ENCODE measurements at regions not wholly inside any gene's neighbourhood (a gene's known extent, or its start where the extent isn't known, plus 50 kb on each side); places are given as distances from the start of the nearest gene placed in this dataset.
A peak's percentile ranks its signal among the peaks of the same experiment; 100 is the strongest.

DNA sequence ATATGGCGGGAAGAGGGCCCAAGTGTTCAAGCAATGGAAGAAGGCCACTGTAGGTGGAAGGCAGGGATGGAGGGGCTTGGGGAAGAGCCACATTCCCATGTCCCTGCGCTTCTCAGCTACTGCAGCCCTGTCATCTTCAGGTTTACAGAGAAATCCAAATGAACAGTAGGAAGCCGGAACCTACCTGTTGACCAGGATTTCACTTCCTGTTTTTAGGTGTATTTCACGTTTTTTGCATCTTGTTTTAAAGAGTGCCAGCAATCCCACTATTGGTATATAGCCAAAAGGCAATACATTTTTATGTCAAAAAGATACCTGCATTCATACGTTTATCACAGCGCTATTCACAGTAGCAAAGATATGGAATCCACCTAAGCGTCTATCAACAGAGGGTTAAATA lies 159.2 kb downstream of the SLC35B3 start:
- DNase-seq, result no peak

DNA sequence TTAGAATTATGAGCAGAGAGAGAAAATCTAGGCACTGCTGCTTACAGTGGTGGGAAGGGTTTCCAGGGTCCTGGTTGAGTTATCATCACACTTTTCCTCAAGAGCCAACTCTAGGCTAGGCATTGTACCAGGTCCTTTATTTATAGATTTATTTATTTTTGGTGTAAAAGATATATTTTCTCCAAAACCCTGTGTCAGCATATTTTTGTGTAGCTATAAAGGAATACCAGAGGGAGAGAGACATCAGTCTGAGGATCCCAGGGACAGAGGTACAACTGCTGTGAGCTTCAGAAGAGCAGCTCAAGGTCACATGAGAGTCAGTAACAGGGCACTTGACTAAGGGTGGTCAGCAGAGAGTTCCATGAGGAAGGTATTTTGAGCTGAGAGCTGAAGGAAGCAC lies 159.7 kb downstream of the SLC35B3 start:
- DNase-seq, result no peak

DNA sequence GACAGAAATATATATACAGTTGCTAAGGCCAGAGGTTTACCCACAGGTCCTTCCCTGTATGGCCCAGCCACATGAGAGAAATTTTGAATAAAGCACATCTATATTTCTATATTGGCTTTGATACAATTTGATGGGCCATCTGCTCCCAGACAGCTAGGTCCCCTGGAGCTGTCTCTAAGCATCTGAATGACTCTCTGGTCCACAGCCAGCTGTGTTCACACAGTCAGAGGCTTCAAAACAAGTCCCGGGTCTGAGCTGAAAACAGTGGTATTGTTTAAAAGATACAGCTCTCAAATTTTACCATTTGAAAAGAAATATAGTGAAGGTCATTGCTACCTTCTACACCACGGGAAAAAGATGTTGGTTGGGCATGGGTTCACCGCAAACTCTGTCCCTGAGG lies 161.1 kb downstream of the SLC35B3 start:
- no peak for DNase-seq

DNA sequence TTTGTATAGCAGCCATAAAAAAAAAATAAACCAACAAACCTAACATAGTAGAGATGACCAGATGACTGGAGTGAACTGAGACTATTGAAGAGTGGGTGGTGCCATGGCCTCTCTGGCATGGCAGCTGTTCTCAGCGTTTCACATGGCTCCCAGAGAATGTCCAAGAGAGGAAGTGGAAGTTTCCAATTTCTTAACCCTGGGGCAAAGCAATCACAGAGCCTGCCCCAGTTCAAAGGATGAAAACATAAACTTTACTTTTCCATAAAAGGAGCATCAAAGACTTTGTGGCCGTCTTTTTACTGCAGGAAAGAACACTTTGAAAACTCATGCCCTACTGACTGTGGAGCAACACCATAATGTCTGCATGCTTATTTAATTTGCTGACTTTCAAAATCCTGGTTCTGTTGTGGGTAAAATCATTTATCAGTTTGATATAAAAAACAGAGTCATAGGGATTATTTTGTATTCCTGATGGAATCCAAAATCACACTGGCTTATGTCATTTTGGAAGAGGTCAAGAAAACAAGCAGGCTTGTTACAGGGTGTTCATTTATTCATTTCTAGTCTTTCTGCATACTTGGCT lies 165.4 kb downstream of the SLC35B3 start:
- no peak for DNase-seq

DNA sequence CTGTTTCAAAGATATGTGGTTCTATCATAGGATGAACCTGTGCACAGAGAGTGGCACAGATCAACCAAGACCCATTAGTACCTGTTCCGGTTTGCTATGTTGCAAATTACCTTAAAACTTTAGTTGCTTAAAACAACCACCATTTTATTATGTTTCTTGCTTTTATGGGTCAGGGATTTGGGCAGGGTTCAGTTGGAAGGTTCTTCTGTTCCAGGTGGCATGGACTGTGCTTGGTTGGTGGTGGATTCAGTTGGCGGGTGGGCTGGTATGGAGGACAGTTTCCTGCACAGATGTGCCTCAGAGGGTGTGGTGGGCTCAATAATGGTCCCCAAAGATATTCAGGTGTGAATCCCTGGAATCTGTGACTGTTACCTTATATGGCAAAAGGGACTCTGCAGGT lies 166.3 kb downstream of the SLC35B3 start:
- DNase-seq, result no peak

DNA sequence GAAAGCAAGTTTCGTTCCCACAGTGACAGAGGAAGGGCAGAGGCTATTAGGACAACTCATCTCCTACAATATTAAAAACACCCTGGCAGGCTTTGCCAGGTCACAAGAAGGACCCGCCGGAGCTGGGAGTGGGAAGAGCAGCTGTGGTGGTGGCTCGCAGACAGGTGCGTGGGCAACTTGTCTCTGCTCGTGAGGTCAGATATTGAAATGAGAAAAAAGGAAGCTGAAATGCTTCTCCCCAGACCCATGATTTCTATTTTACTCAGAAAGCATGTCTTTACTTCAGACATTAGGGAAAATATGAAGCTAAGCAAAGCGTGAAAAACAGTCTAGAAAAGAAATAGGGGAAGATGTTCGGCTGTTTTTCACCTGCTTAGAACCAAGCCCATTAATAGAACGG lies 166.3 kb upstream of the EEF1E1 start:
- no peak for DNase-seq

DNA sequence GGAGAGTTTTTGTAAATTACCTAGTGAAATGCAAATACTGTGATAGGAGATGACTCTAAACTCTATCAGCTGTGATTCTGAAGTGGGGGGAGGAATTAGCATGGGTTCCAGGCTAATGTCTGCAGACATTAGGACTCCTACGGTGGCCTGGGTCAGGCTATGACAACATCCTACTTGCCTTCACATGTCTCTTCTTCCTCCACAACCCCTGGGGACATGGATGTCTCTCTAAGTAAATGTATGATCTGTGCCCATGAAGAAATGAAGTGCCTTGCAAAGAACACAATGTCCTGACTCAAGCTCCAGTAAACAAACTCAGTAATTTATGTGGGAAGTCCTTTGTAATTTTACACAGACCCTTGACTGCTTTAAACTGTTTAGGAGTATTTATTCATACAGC lies 165.8 kb upstream of the EEF1E1 start:
- no peak for DNase-seq

DNA sequence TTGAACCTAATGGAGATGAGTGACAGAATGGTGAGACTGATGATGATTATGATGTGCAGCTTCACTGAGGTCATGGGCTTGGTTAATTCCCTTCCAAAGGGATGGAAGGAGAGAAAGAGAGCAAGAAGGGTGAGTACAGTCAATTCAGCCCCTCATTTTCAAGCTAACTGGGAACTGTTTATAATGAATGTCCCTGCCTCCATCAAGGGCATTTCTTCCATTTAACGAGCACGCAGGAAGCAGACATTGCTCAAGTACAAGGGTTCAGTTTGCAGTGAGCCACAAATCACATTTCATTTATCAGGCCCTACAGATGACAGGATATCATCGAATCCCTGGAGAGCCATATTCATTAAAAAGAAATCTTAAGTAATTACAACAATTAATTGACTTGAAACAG lies 158.3 kb upstream of the EEF1E1 start:
- no peak for DNase-seq

DNA sequence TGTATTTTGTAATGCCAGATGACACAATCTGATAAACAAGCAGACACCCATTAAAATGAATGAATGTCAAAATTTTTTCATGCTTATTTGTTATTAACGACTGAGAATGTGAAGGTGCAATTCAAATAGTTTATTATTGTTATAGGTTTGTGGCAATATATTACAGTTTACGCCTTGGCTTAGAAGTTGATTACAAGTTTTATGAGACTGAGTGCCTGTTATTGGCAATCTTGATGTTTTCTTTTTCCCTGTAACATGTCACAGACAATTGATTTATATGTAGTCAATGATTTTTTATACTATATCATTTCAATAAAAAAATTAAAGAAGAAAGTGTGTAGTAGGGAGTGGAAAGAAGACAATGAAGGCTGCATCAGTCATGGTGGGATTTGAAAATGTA lies 144.1 kb upstream of the EEF1E1 start:
- no peak for DNase-seq

DNA sequence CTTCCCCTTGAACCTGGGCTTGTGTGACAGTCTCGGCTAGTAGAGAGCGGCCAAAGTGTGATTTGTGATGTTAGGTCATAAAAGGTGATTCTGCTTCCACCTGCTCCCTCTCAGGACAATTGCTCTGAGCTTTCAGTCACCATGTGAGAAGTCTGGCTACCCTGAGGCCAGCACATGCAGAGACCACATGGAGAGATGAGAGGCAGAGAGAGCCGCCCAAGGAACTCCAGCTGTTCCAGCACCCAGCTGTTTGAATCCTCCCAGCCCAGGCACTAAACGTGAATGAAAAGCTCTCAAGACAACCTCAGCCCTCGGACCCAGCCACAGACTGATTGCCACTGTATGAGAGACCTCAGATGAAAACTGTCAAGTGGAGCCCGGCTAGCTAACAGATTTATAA lies 143.4 kb upstream of the EEF1E1 start:
- DNase-seq, result no peak

DNA sequence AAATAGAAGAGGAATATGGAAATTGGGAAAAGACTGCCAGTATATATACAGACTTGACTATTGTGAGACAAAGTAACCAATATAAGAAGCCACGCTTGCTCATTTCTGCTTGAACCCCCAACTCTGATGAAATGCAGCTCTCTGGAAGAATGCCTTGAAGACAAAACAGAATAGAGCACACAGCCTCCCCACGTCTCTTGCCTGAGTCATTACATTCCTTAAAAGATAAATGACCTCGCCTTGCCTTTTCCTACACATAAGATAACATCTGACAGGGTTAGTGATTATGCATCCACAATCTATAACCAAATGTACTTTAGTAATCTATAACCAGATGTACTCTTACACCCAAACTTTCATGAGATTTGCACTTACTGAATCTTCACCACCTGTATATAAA lies 141.1 kb upstream of the EEF1E1 start:
- DNase-seq, result no peak

DNA sequence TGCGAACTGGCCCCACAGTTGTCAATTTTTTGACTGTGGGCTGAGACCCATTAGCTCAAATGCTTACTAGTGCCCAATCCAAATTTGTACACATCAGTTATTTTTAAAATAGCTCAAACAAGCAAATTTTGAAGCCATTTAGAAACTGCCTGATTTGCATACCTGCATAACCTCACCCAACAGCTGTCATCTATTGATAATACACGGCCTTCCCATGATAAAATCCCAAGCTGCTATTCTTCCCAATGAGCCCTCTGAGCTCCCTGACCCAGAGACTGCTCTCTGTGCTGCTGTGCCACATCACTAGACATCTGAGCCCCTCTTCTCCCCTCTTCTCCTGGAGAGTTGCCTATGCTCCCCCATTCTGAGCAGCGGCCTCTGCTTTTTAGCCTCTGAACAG lies 140.5 kb upstream of the EEF1E1 start:
- DNase-seq, result no peak

DNA sequence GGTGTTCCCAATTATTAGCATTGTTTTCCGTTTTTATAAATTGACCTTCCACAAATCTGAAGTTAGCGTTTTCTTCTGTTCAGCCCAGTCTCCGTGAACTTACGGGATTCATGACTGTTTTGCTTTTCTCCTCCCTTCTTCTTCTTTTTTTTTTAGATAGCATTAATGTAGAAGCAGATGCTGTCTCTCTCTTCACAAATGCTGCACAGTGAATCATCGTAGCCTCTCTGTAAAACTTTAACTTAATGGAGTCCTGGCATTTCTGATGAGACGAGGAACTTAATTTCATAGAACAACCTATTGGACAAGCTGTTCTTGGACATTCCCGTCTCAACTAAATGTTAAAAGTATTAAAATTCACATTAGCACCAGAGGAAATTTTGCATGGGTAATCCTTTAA lies 138.0 kb upstream of the EEF1E1 start:
- no peak for DNase-seq

DNA sequence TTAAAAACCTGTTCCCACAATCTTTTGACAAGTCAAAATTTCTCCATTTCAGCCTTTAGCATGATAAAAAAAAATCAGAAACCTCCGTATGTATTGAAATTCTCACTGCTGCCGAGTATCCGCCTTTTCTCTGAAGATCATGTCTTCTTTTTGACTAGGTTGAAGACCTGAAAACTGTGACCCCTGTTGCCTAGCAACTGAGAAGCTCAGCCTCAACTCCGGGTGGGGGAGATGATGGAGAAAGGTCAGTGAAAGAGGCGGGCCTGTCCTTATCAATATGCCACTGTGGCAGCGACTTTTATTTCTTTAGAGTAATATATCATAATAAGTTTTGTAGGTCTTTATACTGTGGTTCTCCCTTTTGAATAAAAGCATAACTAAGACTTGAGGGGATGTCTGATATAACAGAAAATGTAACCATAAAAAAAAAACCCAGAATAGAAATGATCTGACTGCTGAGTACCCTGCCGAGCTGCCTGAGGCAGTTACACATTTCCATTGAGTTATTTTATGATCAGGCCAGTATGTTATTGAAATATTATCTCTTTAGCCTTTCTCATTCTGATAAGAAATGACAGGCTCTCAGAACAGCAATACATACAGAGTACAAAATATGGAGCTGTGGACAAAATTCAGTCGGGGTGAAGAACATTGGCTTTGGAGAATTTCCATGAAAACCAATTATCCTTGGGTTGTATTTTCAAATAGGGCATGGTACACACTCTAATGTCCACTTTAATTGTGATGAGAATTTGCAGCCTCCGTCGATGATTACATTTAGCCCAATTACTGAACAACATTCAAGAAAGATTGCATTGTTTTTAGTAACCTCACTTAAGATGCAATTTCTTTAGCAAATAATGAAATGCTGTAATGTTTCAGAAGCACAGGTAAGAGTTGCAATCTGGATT lies 136.7 kb upstream of the EEF1E1 start:
- DNase-seq, result no peak

DNA sequence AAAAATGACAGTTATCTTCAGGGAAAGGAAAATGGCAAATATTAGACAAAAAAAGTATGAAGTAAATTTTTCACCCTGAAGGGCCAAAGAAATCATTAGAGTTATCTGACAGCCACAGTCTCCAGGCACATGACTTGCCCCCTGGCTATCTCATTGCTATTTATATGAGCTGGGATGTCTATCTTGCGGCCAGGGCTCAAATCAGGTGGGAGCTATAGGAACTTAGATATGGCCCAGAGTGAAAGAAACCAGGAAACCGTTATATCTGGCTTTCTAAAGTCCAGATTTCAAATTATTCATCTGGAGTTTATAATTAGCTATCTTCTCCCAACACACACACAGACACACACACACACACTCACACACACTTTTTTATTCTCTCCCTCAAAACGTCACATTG lies 135.3 kb upstream of the EEF1E1 start:
- no peak for DNase-seq

DNA sequence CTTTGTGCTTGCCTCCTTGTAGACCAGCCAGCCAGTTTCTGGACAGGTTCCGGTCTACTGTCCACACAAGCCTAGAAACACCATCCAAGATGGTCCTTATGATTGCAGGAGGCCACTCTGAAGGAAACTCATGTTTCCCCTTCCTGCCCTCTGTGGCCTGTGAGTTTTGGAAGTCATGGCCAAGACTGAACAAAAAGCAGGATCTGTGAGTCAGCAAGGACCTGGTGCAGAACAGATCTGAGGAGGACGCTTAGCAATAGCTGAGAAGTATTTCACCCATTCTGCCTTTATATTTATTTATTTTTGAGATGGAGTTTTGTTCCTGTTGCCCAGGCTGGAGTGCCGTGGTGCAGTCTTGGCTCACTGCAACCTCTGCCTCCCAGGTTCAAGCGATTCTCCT lies 134.6 kb upstream of the EEF1E1 start:
- DNase-seq, result no peak

DNA sequence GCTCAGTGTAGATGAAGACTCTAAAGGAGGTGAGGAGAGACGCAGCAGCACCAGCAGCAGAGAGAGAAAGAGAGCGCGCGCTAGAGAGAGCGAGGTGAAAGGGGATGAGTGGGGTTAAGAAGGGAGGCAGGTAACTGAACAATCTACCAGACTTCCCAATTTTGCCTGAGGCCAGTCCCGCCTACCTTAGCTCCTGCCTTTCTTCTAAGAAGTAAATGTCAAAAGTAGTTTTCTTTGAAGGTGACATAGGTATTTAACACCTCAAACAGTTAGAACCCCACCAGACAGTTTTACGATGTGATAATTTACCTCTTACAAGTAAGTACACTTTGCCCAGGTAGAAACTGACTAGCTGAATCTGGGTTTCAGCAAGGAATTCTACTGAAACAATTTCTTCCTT lies 132.0 kb upstream of the EEF1E1 start:
- DNase-seq, result no peak

DNA sequence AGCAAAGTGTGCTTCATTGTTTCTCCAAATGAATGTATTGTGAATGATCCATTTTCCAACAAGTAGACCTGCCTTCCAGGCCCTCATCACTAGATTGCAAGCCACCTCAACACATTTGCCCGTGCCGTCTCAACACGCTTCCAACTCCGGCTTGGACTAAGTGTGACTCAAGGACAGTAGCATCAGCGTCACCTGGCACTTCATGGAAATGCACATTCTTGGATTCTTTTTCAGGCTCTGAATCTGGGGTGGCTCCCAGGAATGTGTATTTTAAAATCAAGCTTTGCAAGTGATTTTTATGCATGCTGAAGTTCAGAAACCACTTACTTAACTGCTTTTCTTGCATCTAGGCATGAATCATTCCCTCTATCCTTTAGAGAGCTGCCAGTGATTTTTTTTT lies 129.6 kb upstream of the EEF1E1 start:
- no peak for DNase-seq

DNA sequence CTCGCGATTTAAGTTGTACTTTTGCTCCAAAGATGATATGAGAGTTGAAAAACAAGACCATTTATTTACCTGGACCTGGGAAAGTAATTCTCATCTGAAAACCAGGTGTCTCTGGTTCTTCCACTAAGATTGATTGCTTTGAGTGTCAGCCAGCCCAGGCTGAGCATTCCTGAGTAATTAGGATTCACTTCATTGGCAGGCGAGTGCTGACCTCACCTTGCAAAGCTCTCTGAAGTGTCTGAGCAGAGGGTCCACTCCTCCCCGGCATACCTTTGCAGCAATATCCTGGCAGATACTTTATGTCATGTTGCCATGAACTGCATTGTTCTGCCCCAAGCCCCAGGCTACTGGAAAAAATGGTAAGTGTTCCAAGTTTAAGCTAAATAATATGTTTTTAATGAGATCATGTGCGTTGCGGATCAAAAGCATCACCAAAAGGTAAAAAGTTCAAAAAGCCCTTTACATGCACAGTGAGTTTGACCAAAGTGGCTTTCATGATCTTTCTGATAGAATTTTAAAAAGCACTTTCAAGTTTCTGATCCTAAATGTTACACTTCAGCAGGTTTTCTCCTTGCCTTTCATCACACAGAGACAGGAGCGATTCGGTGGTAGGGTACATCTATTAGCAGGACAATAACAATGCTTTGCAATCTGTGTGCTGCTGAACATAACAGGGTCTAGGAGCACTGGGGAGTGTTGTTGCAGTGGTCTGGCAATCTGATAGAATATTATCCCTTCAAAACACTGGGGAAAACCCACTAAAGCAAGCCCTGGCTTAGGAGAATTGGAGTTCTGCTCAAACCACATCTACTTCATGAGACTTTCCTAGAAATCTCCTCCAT lies 127.8 kb upstream of the EEF1E1 start:
- no peak for DNase-seq

DNA sequence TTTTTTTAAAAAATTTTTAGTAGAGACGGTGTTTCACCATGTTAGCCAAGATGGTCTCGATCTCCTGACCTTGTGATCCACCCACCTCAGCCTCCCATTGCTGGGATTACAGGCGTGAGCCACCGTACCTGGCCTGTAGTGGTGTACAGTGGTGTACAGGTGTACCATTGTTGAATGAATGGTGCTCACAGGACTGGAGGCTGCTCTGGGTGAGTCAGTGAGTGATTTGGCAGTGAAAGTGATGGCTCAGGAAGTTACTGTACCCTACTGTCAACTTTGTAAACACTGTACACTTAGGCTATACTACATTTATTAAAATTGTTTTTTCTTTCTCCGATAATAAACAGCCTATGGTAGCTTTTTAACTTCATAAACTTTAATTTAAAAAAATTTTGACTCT lies 122.8 kb upstream of the EEF1E1 start:
- DNase-seq, result no peak

DNA sequence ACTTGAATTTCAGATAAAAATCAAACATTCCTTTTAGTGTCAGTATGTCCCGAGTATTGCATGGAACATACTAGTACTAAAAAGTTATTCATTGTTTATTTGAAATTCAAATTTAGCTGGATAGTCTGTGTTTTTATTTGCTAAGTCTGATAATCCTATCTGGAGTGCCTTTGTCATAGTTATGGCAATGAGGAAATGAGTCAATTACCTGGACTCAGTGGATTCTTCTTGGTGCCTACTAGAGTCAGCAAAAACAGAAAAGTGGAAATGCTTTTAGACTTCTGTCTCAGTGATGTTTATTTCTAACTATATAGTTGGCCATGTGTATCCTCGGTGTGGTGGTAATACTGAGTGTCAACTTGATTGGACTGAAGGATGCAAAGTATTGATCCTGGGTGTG lies 121.3 kb upstream of the EEF1E1 start:
- DNase-seq, result no peak

DNA sequence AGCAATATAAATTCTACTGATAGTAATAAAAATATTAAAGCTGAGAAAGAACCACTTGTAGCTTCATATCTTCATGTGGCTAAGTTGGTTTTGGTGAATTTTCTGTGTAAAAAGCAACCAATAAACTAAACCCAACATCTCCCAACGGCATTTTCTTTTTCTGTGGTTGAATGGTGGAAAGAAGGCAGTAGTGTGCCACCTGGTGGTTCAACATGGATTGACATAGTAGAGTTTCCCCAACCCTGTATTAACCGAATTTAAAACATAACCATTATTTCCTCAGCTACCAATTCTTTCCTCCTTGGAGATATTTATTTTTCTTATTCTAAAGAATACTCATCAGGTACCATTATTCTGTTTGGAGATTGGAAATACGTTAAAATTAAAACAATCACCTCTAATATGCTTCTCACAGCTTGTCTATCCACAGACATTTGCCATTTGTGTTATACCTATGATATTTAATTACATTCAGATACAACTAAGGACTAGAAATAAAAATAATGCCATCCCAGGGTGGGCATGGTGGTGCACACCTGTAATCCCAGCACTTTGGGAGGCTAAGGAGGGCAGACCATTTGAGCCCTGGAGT lies 117.1 kb upstream of the EEF1E1 start:
- DNase-seq, result peak in 15 of 51 donors; percentile 0 to 65 (median 7)
